K562 (cell line): ENCODE measurements at regions not wholly inside any gene's neighbourhood (a gene's known extent, or its start where the extent isn't known, plus 50 kb on each side); places are given as distances from the start of the nearest gene placed in this dataset.

ENCODE experiments used
- ATAC-seq: fragments of 200-7000 bp; cut with Tn5 transposase; 3 replicates; pipeline ENCODE4 v1.9.1; 2020; ENCODE audit warnings: moderate library complexity
- BruUV-seq: library from RNA; stranded (reverse); fragments of 400-500 nt; replicated peaks from 2 replicates; lab custom pipeline; 2021; lab: Mats Ljungman, UMichigan
- CTCF ChIA-PET: fragments of 300-600 bp; formaldehyde crosslinking; extraction: SDS; loops from one replicate; lab custom pipeline; 2021; ENCODE audit warnings: low intra/inter-chr PET ratio; lab: Yijun Ruan, JAX
- POLR2A ChIA-PET: fragments of 300-600, 350-650 bp; sonication (Branson Sonifier 250); formaldehyde crosslinking; extraction: SDS; loops from one replicate; lab custom pipeline; 2021; ENCODE audit warnings: antibody characterized with exemption, inconsistent platforms; lab: Yijun Ruan, JAX
- DNase-seq, 4 experiments: peaks; one replicate each; pipeline versions ENCODE4 v3.0.0 to v3.0.0-alpha.2; 2011 to 2018; ENCODE audit warnings: low spot score in 3 of 4, mixed read lengths in 3 of 4; ENCODE audit errors: extremely low read depth in 1 of 4
- FAIRE-seq: peaks from 2 replicates; lab custom pipeline; 2011; peaks lifted over from hg19 to GRCh38; lab: Jason Lieb, UNC
- H2AFZ ChIP-seq: 2 replicates; pipeline ENCODE4 v1.6.0; 2011; ENCODE audit warnings: low read depth, low read length, control low read depth, inconsistent platforms
- H3K27ac ChIP-seq: fragments of 200-600 bp; 3 replicates; pipeline ENCODE4 v1.8.0; 2011; ENCODE audit warnings: low read depth, mild to moderate bottlenecking, control low read depth, inconsistent platforms, low read length, moderate library complexity, mixed read lengths; ENCODE audit errors: extremely low read depth
- H3K27me3 ChIP-seq, 2 experiments: fragments of 300-600 bp in 1 of 2; 2 replicates in 1 of 2; 3 replicates in 1 of 2; pipeline versions ENCODE4 v1.6.0 to v1.8.0; 2011; ENCODE audit warnings: inconsistent platforms in 2 of 2, low read length in 2 of 2, mild to moderate bottlenecking in 1 of 2, mixed read lengths in 1 of 2, moderate library complexity in 1 of 2; ENCODE audit not compliant: control insufficient read depth in 2 of 2, insufficient read depth in 2 of 2
- H3K36me3 ChIP-seq: fragments of 300-600 bp; 3 replicates; pipeline ENCODE4 v1.8.0; 2011; ENCODE audit warnings: mild to moderate bottlenecking, low read length, inconsistent platforms; ENCODE audit not compliant: control insufficient read depth, insufficient read depth
- H3K4me1 ChIP-seq, 2 experiments: fragments of 200-600 bp in 1 of 2; replicated peaks in 1 of 2; 2 replicates in 1 of 2; 3 replicates in 1 of 2; pipeline versions ENCODE4 v1.5.1 to v1.8.0; 2011; ENCODE audit warnings: inconsistent platforms in 2 of 2, low read length in 2 of 2, mild to moderate bottlenecking in 1 of 2, mixed read lengths in 1 of 2, moderate library complexity in 1 of 2; ENCODE audit not compliant: control insufficient read depth in 2 of 2, insufficient read depth in 2 of 2
- H3K4me2 ChIP-seq: 2 replicates; pipeline ENCODE4 v1.6.1; 2011; ENCODE audit warnings: low read length, control low read depth, inconsistent platforms, mixed read lengths; ENCODE audit not compliant: insufficient read depth
- H3K4me3 ChIP-seq: fragments of 200-600 bp; sonication (generic), shearing (Covaris generic); 2 replicates; pipeline ENCODE4 v1.5.1; 2016; ENCODE audit warnings: control low read depth, inconsistent platforms
- H3K79me2 ChIP-seq: fragments of 200-600 bp; 3 replicates; pipeline ENCODE4 v1.8.0; 2011; ENCODE audit warnings: low read length, inconsistent platforms; ENCODE audit not compliant: control insufficient read depth, insufficient read depth
- H3K9ac ChIP-seq, 2 experiments: 2 replicates each; pipeline versions ENCODE4 v1.6.0 to v1.6.1; 2011; ENCODE audit warnings: low read depth in 2 of 2, low read length in 2 of 2, control low read depth in 1 of 2, inconsistent platforms in 1 of 2, mild to moderate bottlenecking in 1 of 2, mixed read lengths in 1 of 2; ENCODE audit not compliant: insufficient read depth in 1 of 2
- H3K9me1 ChIP-seq: one replicate; pipeline ENCODE4 v1.6.0; 2011; ENCODE audit warnings: inconsistent platforms, mild to moderate bottlenecking, low read length, moderate library complexity; ENCODE audit not compliant: control insufficient read depth, insufficient read depth
- H3K9me3 ChIP-seq: replicated peaks from 2 replicates; pipeline ENCODE4 v1.5.1; 2011; ENCODE audit warnings: low read depth, low read length, inconsistent platforms; ENCODE audit not compliant: control insufficient read depth, insufficient read depth
- H4K20me1 ChIP-seq: replicated peaks from 2 replicates; pipeline ENCODE4 v1.6.1; 2011; ENCODE audit warnings: low read length, inconsistent platforms, mixed read lengths; ENCODE audit not compliant: control insufficient read depth, insufficient read depth
- POU5F1 ChIP-seq: fragments of 150-350 bp; IDR thresholded peaks from 2 replicates; pipeline ENCODE4 v1.6.1; 2014; ENCODE audit warnings: borderline replicate concordance, low read length, low read depth, mild to moderate bottlenecking; ENCODE audit not compliant: partially characterized antibody
- PTRF ChIP-seq: fragments of 450-650 bp; IDR thresholded peaks from 2 replicates; pipeline ENCODE4 v1.6.1; 2016; ENCODE audit warnings: mild to moderate bottlenecking, missing genetic modification characterization, missing compliant biosample characterization
- RBM15 ChIP-seq: fragments of 200-400 bp; formaldehyde crosslinking; IDR thresholded peaks from 2 replicates; pipeline ENCODE4 v1.6.1; 2018; ENCODE audit warnings: mild to moderate bottlenecking, low read length, moderate library complexity; ENCODE audit not compliant: insufficient read depth
- RHOXF2B ChIP-seq: fragments of 250-450 bp; sonication (Bioruptor Pico); conservative IDR thresholded peaks from 2 replicates; pipeline ENCODE4 v1.5.1; 2021
- SETDB1 ChIP-seq: IDR thresholded peaks from one replicate; pipeline ENCODE4 v1.6.1; 2012; ENCODE audit warnings: low read length, control low read depth, inconsistent platforms
- SUPT5H ChIP-seq: fragments of 450-650 bp; IDR thresholded peaks from 2 replicates; pipeline ENCODE4 v1.6.1; 2016
- TGIF2 ChIP-seq: sonication (generic); formaldehyde crosslinking; IDR thresholded peaks from 2 replicates; pipeline ENCODE4 v1.8.1; 2022; ENCODE audit warnings: mild to moderate bottlenecking, missing genetic modification reagents, moderate library complexity
- ZBTB2 ChIP-seq: fragments of 450-650 bp; IDR thresholded peaks from 2 replicates; pipeline ENCODE4 v1.6.1; 2016; ENCODE audit warnings: antibody characterized with exemption
- ZNF764 ChIP-seq: fragments of 250-450 bp; sonication (Bioruptor Pico); IDR thresholded peaks from 2 replicates; pipeline ENCODE4 v1.4.0; 2020; ENCODE audit warnings: low read depth, mild to moderate bottlenecking, moderate library complexity
- ZNF785 ChIP-seq: fragments of 250-450 bp; sonication (Bioruptor Pico); IDR thresholded peaks from 2 replicates; pipeline ENCODE4 v1.4.0; 2020; ENCODE audit warnings: mild to moderate bottlenecking
- WGBS: fragments of 100-300 bp; shearing (Covaris generic); methylation state at CpG from one replicate; pipeline ENCODE4 v1.1.6; 2016; ENCODE audit warnings: low coverage, mixed read lengths; ENCODE audit not compliant: insufficient coverage; ENCODE audit errors: missing lambda C conversion rate; 5-methylcytosine and 5-hydroxymethylcytosine counted together
- in situ Hi-C: fragments of 300-500 bp; cut with MboI; formaldehyde crosslinking; loops from 4 replicates; pipeline ENCODE4 v1.15.0; 2018; ENCODE audit warnings: inconsistent platforms, mixed read lengths
- intact Hi-C: fragments of 100-400 bp; cut with micrococcal nuclease; formaldehyde crosslinking; loops from 2 replicates; pipeline ENCODE4 v1.14.2; 2022
- TF ChIP-seq, protein P1 (sequence below): sonication (generic); formaldehyde crosslinking; IDR thresholded peaks from 2 replicates; pipeline ENCODE4 v1.8.1; 2023; ENCODE audit warnings: mild to moderate bottlenecking, missing genetic modification reagents
- TF ChIP-seq, protein P2 (sequence below): fragments of 450-650 bp; formaldehyde crosslinking; IDR thresholded peaks from 2 replicates; pipeline ENCODE4 v1.4.0; 2022; ENCODE audit warnings: missing genetic modification characterization

DNA sequence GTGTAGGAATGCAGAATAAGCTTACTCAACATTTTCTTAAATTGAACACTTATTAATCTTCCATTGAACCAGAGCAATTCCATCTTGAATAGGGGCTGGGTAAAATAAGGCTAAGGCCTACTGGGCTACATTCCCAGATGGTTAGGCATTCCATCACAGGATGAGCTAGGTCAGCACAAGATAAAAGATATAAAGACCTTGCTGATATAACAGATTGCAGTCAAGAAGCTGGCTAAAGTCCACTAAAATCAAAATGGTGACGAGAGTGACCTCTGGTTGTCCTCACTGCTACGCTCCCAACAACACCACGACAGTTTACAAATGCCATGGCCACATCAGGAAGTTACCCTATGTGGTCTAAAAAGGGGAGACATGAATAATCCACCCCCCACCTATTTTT is 156.1 kb downstream of the NXNL2 start:
- FAIRE-seq, result no peak
- Histone ChIP-seq H3K9me1 (no peaks in the 10 kb centered on the region), H3K9me3 (no peaks in the 10 kb centered on the region), H4K20me1 (no peaks in the 10 kb centered on the region), H2AFZ (no peak overlapping the region), H3K9ac (no peak overlapping the region), H3K79me2 (no peaks in the 10 kb centered on the region)
- POLR2A ChIA-PET, result interaction anchor here (0.9 kb wide), 1 partner anchor 9 kb away, joined by 4 read pairs; no protein-coding TSS in a partner anchor
- ATAC-seq, result no peak
- no TSS peak for BruUV-seq
- in situ Hi-C loops, result no loop called here
- DNase-seq, result no peak
- TF ChIP-seq SETDB1 (no peak), TGIF2 (CRISPR knock-in tag) (no peak), RHOXF2B (CRISPR knock-in tag) (no peak), ZNF785 (CRISPR knock-in tag) (no peak), PTRF (tag) (no peak), ZNF764 (CRISPR knock-in tag) (no peak), ZBTB2 (no peak), POU5F1 (no peak), SUPT5H (no peak), RBM15 (no peak)
- TF ChIP-seq, protein P1, sequence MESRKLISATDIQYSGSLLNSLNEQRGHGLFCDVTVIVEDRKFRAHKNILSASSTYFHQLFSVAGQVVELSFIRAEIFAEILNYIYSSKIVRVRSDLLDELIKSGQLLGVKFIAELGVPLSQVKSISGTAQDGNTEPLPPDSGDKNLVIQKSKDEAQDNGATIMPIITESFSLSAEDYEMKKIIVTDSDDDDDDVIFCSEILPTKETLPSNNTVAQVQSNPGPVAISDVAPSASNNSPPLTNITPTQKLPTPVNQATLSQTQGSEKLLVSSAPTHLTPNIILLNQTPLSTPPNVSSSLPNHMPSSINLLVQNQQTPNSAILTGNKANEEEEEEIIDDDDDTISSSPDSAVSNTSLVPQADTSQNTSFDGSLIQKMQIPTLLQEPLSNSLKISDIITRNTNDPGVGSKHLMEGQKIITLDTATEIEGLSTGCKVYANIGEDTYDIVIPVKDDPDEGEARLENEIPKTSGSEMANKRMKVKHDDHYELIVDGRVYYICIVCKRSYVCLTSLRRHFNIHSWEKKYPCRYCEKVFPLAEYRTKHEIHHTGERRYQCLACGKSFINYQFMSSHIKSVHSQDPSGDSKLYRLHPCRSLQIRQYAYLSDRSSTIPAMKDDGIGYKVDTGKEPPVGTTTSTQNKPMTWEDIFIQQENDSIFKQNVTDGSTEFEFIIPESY, result no peak
- TF ChIP-seq, protein P2, sequence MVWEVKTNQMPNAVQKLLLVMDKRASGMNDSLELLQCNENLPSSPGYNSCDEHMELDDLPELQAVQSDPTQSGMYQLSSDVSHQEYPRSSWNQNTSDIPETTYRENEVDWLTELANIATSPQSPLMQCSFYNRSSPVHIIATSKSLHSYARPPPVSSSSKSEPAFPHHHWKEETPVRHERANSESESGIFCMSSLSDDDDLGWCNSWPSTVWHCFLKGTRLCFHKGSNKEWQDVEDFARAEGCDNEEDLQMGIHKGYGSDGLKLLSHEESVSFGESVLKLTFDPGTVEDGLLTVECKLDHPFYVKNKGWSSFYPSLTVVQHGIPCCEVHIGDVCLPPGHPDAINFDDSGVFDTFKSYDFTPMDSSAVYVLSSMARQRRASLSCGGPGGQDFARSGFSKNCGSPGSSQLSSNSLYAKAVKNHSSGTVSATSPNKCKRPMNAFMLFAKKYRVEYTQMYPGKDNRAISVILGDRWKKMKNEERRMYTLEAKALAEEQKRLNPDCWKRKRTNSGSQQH (CRISPR knock-in tag), result no peak
- TF ChIP-seq, all 486 proteins: peak for 0
- Histone ChIP-seq H3K4me2 (no peak overlapping the region), H3K27me3 (0 out of 5 replicates have a peak, but pooled peaks cover 0 to 2% of the 10 kb centered on the region in 2 experiments), H3K36me3 (no peaks in the 10 kb centered on the region), H3K4me3 (no peak overlapping the region), H3K4me1 (no peaks in the 10 kb centered on the region), H3K27ac (no peak overlapping the region)
- intact Hi-C loops, result no loop called here
- CTCF ChIA-PET, result no interaction called here
- 5% methylated on average over 3 of the region's 3 CpGs for WGBS
